Vagina (tissue), 2 donors: ENCODE measurements at regions not wholly inside any gene's neighbourhood (a gene's known extent, or its start where the extent isn't known, plus 50 kb on each side); places are given as distances from the start of the nearest gene placed in this dataset.

ENCODE experiments used
- DNase-seq, 2 donors: peaks; one replicate each; pipeline ENCODE4 v3.0.0-alpha.2; 2017; ENCODE audit errors: extremely low spot score in 2 of 2
- H3K27ac ChIP-seq: fragments of 200-600 bp; sonication (generic); one replicate; pipeline ENCODE4 v1.5.1; 2019
- H3K27me3 ChIP-seq: fragments of 200-600 bp; sonication (generic); one replicate; pipeline ENCODE4 v1.5.1; 2019
- H3K36me3 ChIP-seq, 2 donors: fragments of 200-600 bp; sonication (generic); one replicate each; pipeline ENCODE4 v1.5.1; 2017 to 2019
- H3K4me1 ChIP-seq: fragments of 200-600 bp; sonication (generic); one replicate; pipeline ENCODE4 v1.5.1; 2019
- H3K4me3 ChIP-seq, 2 donors: fragments of 200-600 bp; sonication (generic); 1 replicate in 1 of 2; 2 replicates in 1 of 2; pipeline ENCODE4 v1.5.1; 2016 to 2019
- H3K9me3 ChIP-seq: fragments of 200-600 bp; sonication (generic); one replicate; pipeline ENCODE4 v1.5.1; 2019
- CTCF ChIP-seq, 3 experiments: fragments of 450-650 bp in 2 of 3; fragments of 200-600 bp in 1 of 3; sonication (generic) in 1 of 3; IDR thresholded peaks; one replicate each; pipeline ENCODE4 v1.5.1; 2017 to 2019; ENCODE audit warnings: antibody characterized with exemption in 3 of 3, mild to moderate bottlenecking in 2 of 3, moderate library complexity in 2 of 3
- POLR2A ChIP-seq, 2 donors: fragments of 450-650 bp; IDR thresholded peaks; one replicate each; pipeline ENCODE4 v1.6.1; 2017; ENCODE audit warnings: antibody characterized with exemption in 2 of 2, mild to moderate bottlenecking in 2 of 2, moderate library complexity in 2 of 2
- POLR2AphosphoS5 ChIP-seq, 2 donors: sonication (generic); formaldehyde crosslinking; IDR thresholded peaks; one replicate each; pipeline ENCODE4 v1.9.0; 2017; ENCODE audit warnings: antibody characterized with exemption in 2 of 2, mild to moderate bottlenecking in 2 of 2, low read depth in 1 of 2; ENCODE audit not compliant: insufficient read depth in 1 of 2
- intact Hi-C: fragments of 100-400 bp; cut with DNase I; formaldehyde crosslinking; loops from one replicate; pipeline ENCODE4 v1.15.1; 2023

GRCh38 chr15:89400116-89400781 lies 65.6 kb upstream of the POLG start:
- no peak for TF ChIP-seq POLR2AphosphoS5 (IDR thresholded peaks at IDR 0.05; ENCODE audit: insufficient read depth in 1 of 2, low read depth in 1 of 2)
- TF ChIP-seq POLR2A (IDR thresholded peaks at IDR 0.05): no peak
- TF ChIP-seq CTCF (IDR thresholded peaks at IDR 0.05): no peak
- no peak for DNase-seq
- H3K27me3 ChIP-seq: peaks cover 11% of the 10 kb centered on the region
- H3K36me3 ChIP-seq: no peaks in the 10 kb centered on the region
- intact Hi-C loops: no loop called here
- H3K9me3 ChIP-seq: no peaks in the 10 kb centered on the region
- no peak overlapping the region for H3K27ac ChIP-seq
- peak overlapping the region; percentile 26 to 31 for H3K4me3 ChIP-seq
- peaks cover 22% of the 10 kb centered on the region for H3K4me1 ChIP-seq

GRCh38 chr15:89399238-89400115 lies 64.9 kb upstream of the POLG start:
- DNase-seq: no peak
- peak overlapping the region; percentile 26 to 31 for H3K4me3 ChIP-seq
- H3K27me3 ChIP-seq: peaks cover 10% of the 10 kb centered on the region
- H3K9me3 ChIP-seq: no peaks in the 10 kb centered on the region
- intact Hi-C loops: no loop called here
- TF ChIP-seq POLR2AphosphoS5 (IDR thresholded peaks at IDR 0.05; ENCODE audit: insufficient read depth in 1 of 2, low read depth in 1 of 2) (no peak), POLR2A (IDR thresholded peaks at IDR 0.05) (no peak), CTCF (IDR thresholded peaks at IDR 0.05) (no peak)
- H3K27ac ChIP-seq: no peak overlapping the region
- peaks cover 22% of the 10 kb centered on the region for H3K4me1 ChIP-seq
- no peaks in the 10 kb centered on the region for H3K36me3 ChIP-seq

GRCh38 chr15:89398896-89399237 lies 64.2 kb upstream of the POLG start:
- Histone ChIP-seq H3K4me1 (peaks cover 22% of the 10 kb centered on the region), H3K9me3 (no peaks in the 10 kb centered on the region), H3K4me3 (no peak overlapping the region), H3K36me3 (no peaks in the 10 kb centered on the region), H3K27me3 (peaks cover 6% of the 10 kb centered on the region), H3K27ac (no peak overlapping the region)
- no peak for DNase-seq
- TF ChIP-seq POLR2AphosphoS5 (IDR thresholded peaks at IDR 0.05; ENCODE audit: insufficient read depth in 1 of 2, low read depth in 1 of 2): no peak
- no peak for TF ChIP-seq CTCF (IDR thresholded peaks at IDR 0.05)
- intact Hi-C loops: no loop called here

GRCh38 chr15:89397653-89398023 lies 63.0 kb upstream of the POLG start:
- intact Hi-C loops: no loop called here
- TF ChIP-seq CTCF (IDR thresholded peaks at IDR 0.05) (no peak), POLR2AphosphoS5 (IDR thresholded peaks at IDR 0.05; ENCODE audit: insufficient read depth in 1 of 2, low read depth in 1 of 2) (no peak), POLR2A (IDR thresholded peaks at IDR 0.05) (no peak)
- Histone ChIP-seq H3K27me3 (peaks cover 3% of the 10 kb centered on the region), H3K36me3 (no peaks in the 10 kb centered on the region), H3K9me3 (no peaks in the 10 kb centered on the region), H3K27ac (no peak overlapping the region), H3K4me1 (peaks cover 22% of the 10 kb centered on the region), H3K4me3 (no peak overlapping the region)
- no peak for DNase-seq
